Smooth muscle cell of the brain vasculature (primary cell): ENCODE measurements at regions not wholly inside any gene's neighbourhood (a gene's known extent, or its start where the extent isn't known, plus 50 kb on each side); places are given as distances from the start of the nearest gene placed in this dataset.
"Not testable (repeated sequence)": the region's sequence is repeated elsewhere in the genome, so short reads cannot be mapped to it uniquely, and the experiment has no call there.

Experiments used
- DNase-seq: peaks from one replicate; pipeline ENCODE4 v3.0.0-alpha.2; 2012; ENCODE audit warnings: low read depth, low spot score

DNA sequence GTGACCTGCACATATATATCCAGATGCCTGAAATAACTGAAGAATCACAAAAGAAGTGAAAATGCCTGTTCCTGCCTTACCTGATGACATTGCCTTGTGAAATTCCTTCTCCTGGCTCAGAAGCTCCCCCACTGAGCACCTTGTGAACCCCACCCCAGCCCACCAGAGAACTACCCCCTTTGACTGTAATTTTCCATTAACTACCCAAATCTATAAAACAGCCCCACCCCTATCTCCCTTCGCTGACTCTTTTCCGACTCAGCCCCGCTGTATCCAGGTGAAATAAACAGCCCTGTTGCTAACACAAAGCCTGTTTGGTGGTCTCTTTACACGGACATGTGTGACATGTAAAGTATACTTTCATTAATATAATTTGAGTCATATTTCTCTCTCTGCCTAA lies 320.3 kb upstream of the TECRL start:
- no peak for DNase-seq

DNA sequence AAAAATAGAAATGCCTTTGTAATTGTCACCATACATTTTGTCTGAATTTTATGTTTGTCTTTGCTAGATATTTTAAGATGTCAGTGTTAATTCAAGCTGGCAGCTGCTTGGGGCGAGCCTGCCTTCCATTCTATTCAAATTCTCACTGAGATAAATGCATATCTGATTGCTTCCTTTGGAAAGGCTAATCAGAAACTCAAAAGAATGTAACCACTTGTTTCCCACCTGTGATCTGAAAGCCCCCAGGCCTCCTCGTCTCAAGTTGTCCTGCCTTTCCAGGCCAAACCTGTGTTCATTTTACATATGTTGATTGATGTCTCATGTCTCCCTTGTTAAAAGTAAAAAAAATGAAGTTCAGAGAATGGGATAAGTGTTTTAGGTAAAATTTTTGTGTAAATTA lies 318.7 kb upstream of the TECRL start:
- no peak for DNase-seq

DNA sequence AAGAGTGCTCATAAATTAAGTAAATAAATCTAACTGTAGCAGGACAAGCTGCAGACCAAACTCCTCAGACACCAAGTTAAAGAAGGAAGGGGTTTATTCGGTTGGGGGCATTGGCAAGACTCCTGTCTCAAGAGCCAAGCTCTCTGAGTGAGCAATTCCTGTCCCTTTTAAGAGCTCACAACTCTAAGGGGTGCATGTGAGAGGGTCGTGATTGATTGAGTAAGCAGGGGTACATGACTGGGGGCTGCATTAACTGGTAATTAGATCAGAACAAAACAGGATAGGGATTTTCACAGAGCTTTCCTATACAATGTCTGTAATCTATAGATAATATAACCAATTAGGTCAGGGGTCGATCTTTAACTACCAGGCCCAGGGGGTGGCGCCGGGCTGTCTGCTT lies 318.1 kb upstream of the TECRL start:
- not testable (repeated sequence) for DNase-seq

DNA sequence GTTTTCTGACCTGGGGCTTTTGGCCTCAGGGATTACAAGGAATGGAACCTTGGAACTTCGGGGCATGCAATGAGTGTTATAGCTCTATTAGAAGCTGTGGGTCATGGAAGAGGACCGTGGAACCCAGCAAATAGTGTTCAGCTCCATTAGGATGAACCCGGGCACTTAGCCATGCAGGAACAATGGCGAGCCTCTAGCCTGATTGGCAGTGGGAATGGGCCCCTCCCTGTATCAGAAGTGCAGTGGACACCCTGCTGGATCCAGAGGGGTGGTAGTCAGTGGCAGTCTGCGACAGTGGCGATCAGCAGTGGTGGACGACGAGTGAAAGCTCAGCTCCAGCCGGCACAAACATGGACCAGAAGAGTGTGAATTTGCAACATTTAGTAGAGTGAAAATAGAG lies 315.4 kb upstream of the TECRL start:
- no peak for DNase-seq

DNA sequence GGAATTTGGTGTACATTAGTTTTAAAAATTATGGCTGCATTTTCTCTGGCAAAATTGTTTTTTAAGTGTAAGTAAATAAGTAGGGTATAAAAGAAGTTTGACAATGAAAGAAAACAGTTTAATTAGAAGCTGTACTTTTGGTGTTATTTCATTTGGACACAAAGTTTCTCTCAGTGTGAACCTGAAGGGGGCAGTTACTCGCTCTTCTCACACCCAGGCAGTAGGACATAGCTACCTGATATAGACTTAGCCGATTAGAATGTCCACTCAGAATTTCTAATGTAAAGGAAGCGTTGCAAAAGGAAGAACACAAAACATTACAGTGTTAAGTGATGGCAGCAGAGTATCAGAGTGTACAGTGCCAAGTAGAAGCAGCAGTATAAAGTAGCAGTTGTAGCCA lies 311.9 kb upstream of the TECRL start:
- no peak for DNase-seq

DNA sequence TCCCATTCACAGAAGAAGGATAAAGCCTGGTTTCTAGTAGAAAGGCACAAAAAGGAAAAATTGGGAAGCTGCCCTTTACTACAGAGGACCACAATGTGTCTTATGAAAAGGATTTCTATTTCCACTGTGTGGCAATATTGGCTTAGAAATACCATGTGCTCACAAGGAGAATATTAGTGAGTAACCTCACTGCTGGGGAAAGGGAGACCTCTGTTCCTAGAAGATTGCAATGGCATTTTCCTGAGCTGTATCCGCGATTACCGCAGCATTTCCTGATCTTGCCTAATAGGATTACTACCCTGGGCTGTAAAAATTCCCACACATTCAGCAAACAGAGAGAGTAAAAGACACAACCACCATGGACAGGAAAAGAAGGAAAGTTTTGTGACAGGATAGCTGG lies 308.8 kb upstream of the TECRL start:
- no peak for DNase-seq

DNA sequence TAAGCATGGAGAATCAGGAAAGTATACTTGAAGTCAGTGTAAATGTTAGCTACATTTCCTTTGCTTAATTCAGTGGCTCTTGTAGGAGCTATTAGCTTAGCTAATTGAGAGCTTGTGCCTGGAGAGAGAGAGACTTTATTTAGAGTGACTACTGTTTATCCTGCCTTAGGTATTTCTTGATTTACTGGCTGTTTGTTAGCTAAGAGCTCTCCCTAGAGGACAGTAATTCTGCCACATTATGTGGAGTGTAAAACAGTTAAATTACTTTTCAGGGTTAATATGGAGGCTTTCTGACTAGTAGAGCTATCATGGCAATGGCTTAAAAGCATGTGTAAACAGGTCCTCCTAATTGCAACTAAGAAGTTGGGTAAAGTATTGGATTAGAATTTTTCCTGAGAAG lies 306.5 kb upstream of the TECRL start:
- no peak for DNase-seq

DNA sequence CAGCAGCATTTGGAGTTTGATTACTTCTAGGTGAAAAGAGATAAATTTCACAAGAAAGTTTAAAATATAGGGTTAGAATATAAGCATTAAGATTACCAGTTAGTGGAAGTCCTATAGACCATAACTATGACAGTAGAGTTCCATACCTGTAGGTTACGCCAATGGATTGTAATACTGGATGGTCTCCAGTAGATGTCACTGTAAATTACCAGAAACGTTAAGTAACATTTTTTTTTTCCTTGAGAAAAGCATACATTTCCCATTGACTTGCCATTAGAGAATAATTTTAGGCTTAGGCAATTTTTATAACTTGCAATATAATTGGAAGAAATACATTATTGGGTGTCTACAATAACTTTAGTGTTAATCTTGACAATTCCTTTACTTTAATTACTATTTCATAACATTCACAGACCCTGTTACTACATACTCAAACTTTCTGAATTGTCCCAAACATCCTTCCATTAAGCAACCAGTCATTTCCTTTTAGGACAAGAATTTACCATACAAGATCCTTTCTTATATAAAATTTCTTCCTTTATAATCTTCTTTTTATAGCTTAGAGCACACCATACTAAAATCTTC lies 304.1 kb upstream of the TECRL start:
- no peak for DNase-seq

DNA sequence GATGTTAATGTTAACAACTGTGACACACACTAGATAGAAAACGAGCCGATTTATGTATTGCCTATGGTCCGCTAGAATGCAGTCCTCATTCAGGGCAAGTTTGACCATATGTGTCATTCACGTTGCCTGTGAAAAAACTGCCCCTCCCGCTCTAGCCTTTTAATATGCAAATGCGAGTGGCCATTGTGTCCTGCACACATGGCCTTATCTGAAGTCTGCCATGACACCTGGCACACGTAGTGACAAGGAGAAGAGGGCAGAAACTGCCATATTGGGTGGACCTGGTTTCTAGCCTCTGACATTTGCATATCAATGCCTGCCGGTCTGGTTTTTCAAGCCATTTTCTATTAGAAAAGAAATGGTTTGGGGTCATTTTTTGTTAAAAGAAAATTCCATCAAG lies 303.3 kb upstream of the TECRL start:
- DNase-seq: no peak

DNA sequence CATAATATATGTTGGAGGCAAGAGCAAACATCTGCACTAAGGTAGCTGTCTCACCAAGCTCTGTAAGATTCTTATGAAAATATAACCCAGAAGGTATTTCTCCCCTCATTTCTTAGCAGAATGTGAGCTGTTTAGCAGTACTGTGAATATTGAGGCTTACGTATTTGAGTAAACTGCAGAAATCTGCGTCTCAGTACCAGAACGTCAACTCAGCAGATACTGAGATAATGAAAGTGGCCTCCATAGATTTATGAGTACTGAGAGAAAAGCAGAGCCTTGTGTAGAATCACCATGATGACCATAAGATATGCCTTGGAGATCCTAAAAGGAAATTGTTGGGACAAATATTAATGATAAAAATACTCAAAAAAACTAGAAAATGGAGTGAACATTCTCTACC lies 296.7 kb upstream of the TECRL start:
- DNase-seq: no peak

DNA sequence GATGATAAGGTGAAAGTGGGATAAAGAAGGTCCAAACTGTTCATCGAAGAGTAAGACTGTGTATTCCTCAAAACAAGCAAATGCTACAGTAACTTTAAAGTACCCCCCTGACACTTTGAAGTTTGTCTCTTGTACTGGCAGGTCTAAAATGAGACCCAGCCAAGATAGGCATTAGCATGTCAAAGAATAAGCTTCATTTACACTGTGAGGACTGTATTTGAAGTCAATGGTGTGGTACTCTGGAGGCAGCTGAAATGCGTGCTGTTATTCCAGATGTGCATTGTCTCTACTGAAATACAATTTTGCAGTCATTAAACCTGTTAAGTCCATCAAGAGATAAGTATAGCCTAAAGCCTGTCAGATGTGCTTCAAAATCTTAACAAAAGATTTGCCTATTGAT lies 288.9 kb upstream of the TECRL start:
- DNase-seq: no peak

DNA sequence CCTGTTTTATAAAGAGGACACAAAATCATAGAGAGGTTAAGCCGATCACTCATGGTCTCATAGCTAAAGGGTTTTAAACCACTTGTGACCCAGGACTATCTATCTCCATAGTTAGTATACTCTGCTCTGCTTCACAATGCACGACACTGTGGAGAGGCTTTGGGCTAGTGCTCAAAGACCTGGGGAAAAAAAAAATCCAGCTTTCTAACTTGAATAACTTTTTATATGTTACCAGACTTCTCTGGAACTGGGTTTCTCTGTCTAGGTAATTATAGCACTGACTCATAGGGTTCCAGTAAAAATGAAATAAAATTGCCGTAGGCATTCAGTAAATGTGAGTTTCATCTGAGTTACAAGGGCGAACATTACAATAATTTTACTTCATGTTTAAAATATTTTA lies 273.7 kb upstream of the TECRL start:
- no peak for DNase-seq

DNA sequence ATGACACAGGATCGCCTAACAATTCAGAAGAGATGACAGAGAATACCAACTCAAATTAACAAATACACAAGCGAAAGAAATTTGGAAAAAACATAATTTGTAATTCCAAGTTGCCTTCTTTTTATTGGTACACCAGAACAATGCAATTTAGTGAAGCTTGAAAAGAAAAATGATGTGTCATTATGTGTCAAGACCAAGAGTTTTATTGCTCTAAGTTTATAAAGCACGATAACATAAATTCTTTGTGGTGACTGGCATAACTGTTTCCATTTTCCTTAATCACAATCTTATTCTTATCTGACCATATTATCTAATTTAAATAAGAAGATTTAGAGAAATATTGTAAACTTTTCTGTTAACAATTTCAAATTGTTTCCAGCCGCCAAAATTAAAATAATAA lies 273.2 kb upstream of the TECRL start:
- no peak for DNase-seq

DNA sequence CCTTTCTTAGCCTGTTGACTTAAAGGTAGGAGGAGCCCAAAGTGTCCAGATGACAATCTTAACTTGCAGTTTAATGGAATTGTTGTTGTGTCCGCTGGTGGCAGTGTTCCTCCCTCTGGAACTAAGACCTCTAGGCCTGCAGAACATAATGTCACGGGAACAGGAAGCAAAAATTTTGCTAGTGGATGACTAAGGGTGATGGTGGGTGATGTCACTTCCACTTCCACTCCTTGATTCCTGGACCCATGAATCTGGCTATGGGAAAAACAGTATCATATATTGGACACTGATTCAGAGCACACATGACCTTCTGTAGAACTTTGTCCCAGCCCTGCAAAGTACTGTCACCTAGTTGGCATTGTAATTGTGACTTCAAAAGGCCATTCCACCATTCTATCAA lies 263.9 kb upstream of the TECRL start:
- not testable (repeated sequence) for DNase-seq

DNA sequence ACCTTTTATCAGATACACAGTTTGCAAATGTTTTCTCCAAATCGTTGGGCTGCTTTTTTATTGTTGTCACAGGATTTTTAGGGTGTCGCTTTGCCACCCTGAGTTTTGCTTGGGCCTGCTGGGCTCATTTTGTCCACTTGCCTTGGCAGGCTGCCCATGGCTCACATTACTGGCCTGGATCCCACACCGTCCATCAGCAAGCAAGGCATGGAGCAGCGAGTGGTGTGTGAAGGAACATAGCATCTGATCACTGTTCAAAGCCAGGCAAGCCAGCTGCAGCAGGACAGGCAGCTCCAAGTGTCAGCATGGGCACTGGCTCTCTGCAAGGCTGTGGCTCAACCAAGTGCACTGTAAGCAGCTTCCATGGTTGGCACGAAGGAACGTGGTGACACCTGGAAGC lies 261.4 kb upstream of the TECRL start:
- no peak for DNase-seq

DNA sequence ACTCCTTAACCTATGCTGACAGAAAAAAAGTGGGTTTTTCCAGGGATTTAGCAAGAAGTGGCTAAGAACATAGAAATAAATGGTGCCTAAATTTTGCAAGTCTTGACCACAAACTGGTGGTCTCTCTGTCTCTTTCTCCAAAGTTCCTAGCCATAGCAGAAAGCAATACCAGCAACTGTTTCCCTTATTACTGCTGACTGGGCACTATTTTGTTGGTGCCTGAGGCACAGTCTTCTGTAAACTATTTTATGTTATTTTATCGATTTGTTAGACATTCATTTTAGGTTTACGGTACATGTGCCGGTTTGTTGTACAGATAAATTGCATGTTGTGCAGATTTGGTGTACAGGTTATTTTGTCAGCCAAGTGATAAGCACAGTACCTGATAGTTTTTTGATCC lies 234.6 kb upstream of the TECRL start:
- no peak for DNase-seq

DNA sequence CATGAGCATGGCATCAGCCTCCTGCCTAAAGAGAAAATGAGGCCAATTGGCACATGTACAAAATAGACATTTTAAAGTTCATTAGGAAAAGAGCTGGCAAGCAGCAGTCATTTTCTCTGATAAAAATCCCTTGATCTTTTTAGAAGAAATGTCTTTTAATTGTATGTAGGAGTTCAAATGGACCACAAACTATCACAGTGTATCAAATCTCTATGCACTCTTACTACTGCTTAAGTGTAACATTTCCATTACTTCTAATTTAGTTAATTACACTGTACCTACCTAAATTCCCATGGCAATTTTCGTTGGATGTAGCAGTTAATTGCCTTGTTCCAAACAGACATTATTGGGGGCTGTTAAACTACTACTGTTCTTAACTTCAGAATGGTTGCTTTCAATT lies 233.7 kb upstream of the TECRL start:
- DNase-seq: no peak

DNA sequence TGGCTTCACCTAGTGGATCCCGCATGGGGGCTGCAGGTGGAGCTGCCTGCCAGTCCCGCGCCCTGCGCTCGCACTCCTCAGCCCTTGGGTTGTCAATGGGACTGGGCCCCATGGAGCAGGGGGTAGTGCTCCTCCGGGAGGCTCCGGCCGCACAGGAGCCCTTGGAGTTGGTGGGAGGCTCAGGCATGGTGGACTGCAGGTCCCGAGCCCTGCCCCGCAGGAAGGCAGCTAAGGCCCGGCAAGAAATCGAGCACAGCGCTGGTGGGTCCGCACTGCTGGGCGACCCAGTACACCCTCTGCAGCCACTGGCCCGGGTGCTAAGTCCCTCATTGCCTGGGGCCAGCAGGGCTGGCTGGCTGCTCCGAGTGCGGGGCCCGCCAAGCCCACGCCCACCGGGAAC lies 231.2 kb upstream of the TECRL start:
- DNase-seq: not testable (repeated sequence)

DNA sequence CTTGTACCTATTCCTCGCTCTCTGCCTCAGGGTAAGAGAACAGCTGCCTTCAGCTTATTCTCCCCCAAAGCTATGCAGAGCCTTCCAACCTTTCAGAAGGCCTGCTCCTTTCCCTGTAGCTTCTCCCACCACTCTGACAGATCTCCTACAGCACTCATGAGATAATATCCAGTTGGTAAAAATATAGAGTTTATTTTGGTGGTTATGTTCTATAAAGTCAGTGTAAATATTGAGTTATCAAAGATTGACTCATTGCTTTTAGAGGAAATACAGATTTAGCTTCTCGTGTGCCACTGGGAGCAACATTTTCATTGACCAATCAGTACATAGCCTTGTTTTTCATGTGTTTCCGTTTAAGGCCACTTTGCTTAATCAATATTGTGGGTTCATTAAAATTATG lies 216.2 kb upstream of the TECRL start:
- no peak for DNase-seq

DNA sequence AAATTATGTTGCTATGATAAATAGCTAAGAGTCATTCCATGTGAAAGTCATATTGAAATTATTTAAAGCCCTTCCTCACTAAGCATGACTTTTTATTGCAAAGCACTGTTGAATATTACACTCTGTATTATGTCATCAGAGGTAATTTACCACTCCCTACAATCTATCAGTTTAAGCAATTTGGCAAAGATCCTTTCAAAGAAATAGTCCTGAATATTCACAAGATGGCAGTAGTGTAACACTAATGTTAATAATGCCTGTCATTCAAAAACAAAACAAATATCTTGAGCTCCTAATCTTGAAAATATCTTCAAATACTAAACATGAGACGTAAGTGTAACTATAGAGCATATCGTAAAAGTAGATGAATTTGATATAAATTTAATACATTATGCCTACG lies 208.6 kb upstream of the TECRL start:
- DNase-seq: no peak

DNA sequence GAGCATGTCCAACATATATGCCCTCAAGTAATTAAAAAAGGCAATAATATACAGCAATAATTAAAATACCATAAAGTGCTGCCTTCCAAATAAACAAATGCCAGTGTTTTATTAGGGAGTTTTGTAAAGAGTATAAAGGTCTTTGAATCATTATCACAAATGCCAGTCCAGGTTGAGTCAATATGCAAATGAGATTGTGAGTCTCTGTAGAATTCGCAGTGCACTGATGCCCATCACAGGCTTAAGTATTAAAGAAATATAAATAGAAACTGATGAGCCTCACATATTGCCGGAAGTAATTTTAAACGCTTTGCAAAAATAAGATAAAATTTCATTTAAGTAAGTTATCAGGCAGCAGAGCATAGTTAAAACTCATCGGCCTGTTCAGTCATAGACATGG lies 205.0 kb upstream of the TECRL start:
- no peak for DNase-seq

DNA sequence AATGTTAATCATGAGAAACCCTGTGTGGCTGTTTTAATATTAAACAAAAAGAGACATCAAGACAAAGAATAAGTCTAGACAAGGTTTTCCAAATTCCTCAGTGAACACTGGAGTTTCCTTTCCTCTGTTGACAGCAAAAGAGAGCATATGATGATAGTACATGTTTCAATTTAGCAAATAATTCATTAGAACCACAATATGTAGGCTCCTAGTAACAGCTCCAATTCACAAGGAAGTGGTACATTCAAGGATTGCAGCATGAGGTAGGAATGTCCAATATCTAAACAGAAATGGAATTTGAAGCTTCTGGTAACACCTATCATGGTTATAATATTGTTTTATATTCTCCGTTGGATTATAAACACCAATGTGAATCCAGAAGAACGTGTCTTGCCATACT lies 203.8 kb upstream of the TECRL start:
- no peak for DNase-seq

DNA sequence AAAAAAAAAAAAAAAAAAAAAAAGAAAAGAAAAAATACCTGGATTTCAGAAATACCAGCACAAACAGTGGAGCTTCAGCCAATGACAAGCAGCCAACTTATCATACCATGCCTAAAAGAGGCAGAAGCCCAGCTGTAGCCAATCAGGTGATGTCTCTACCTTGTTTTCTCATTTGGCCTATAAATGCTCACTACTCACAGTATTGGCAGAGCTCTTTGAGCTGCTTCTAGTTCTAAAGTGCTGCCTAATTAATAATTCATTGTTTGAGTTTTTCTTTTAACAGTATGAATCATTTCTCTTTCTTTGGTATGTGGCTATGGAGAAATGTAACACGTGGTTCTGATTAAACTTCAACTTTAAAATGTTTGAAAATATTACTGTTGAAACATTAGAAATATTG lies 188.8 kb upstream of the TECRL start:
- no peak for DNase-seq

DNA sequence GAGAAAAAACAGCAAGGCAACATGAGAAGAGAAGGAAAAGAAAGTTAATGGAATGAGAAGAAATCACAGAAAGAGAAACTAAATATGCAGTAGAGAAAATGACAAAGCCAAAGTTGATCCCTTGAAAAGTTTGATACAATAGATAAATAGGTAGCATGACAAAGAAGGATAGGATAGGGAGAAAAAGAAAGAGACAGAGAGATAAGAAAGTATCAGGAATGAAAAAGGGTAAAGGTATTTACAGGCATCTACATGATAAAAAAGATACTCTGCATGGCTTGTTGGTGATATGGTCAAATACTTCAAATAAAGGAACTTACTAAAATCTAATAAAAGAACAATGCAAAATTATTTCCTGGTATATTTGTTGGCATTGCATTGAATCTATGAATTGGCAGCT lies 185.5 kb upstream of the TECRL start:
- DNase-seq: no peak

DNA sequence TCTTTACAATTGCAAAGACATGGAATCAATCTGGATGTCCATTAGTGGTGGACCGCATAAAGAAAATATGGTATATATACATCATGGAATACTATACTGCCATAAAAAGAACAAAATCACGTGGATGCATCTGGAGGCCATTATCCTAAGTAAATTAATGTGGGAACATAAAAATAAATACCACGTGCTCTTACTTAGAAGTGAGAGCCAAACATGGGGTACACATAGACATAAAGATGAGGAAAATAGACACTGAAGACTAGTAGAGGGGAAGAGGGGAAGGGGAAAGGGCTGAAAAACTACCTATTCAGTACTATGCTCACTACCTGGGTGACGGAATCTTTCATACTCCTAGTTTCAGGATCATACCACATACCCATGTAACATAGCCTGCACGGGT lies 179.3 kb upstream of the TECRL start:
- no peak for DNase-seq
